Duodenal mucosa (tissue), 2 donors: ENCODE measurements at regions not wholly inside any gene's neighbourhood (a gene's known extent, or its start where the extent isn't known, plus 50 kb on each side); places are given as distances from the start of the nearest gene placed in this dataset.

Experiments
- H3K27ac ChIP-seq: one replicate; pipeline ENCODE4 v1.7.0; 2013; ENCODE audit warnings: low read depth, low read length
- H3K27me3 ChIP-seq, 2 donors: one replicate each; pipeline ENCODE4 v1.7.0; 2013; ENCODE audit warnings: low read length in 2 of 2, control low read depth in 1 of 2; ENCODE audit not compliant: insufficient read depth in 2 of 2, control insufficient read depth in 1 of 2
- H3K36me3 ChIP-seq, 2 donors: one replicate each; pipeline ENCODE4 v1.7.0; 2013; ENCODE audit warnings: low read length in 2 of 2, control low read depth in 1 of 2; ENCODE audit not compliant: insufficient read depth in 2 of 2, control insufficient read depth in 1 of 2
- H3K4me1 ChIP-seq, 2 donors: one replicate each; pipeline ENCODE4 v1.7.0; 2013; ENCODE audit warnings: low read length in 2 of 2, control low read depth in 1 of 2; ENCODE audit not compliant: insufficient read depth in 2 of 2, control insufficient read depth in 1 of 2
- H3K4me3 ChIP-seq, 2 donors: one replicate each; pipeline ENCODE4 v1.7.0; 2013; ENCODE audit warnings: low read length in 2 of 2, low read depth in 1 of 2
- H3K9ac ChIP-seq, 2 donors: one replicate each; pipeline ENCODE4 v1.7.0; 2013; ENCODE audit warnings: low read length in 2 of 2, low read depth in 1 of 2
- H3K9me3 ChIP-seq, 2 donors: one replicate each; pipeline ENCODE4 v1.7.0; 2013; ENCODE audit warnings: low read length in 2 of 2, control low read depth in 1 of 2; ENCODE audit not compliant: control insufficient read depth in 1 of 2

- H3K27ac ChIP-seq = no peak overlapping the region
- H3K4me1 ChIP-seq = peaks cover 0 to 9% of the 10 kb centered on the region in 2 donors
- H3K9ac ChIP-seq = no peak overlapping the region
- H3K4me3 ChIP-seq = no peak overlapping the region
- H3K9me3 ChIP-seq = no peaks in the 10 kb centered on the region
- H3K27me3 ChIP-seq = no peaks in the 10 kb centered on the region
- no peaks in the 10 kb centered on the region for H3K36me3 ChIP-seq
These were observed 98.1 kb upstream of the KIRREL3 start for GRCh38 chr11:127098684-127099083.

- Histone ChIP-seq H3K9me3 (no peaks in the 10 kb centered on the region), H3K27me3 (no peaks in the 10 kb centered on the region), H3K36me3 (no peaks in the 10 kb centered on the region), H3K4me1 (no peaks in the 10 kb centered on the region), H3K4me3 (no peak overlapping the region), H3K27ac (no peak overlapping the region), H3K9ac (no peak overlapping the region)
These were observed 80.2 kb upstream of the KIRREL3 start for GRCh38 chr11:127080735-127081134.

- H3K9ac ChIP-seq = no peak overlapping the region
- H3K27me3 ChIP-seq = no peaks in the 10 kb centered on the region
- no peaks in the 10 kb centered on the region for H3K4me1 ChIP-seq
- H3K27ac ChIP-seq = no peak overlapping the region
- no peaks in the 10 kb centered on the region for H3K9me3 ChIP-seq
- H3K4me3 ChIP-seq = no peak overlapping the region
- no peaks in the 10 kb centered on the region for H3K36me3 ChIP-seq
These were observed 75.2 kb upstream of the KIRREL3 start for GRCh38 chr11:127075758-127076157.

GRCh38 chr11:127074151-127074761 lies 73.7 kb upstream of the KIRREL3 start:
- H3K27me3 ChIP-seq = no peaks in the 10 kb centered on the region
- H3K9ac ChIP-seq = no peak overlapping the region
- H3K27ac ChIP-seq = no peak overlapping the region
- H3K4me3 ChIP-seq = no peak overlapping the region
- H3K36me3 ChIP-seq = no peaks in the 10 kb centered on the region
- H3K4me1 ChIP-seq = no peaks in the 10 kb centered on the region
- no peaks in the 10 kb centered on the region for H3K9me3 ChIP-seq

- Histone ChIP-seq H3K4me3 (no peak overlapping the region), H3K27ac (no peak overlapping the region), H3K9ac (no peak overlapping the region), H3K9me3 (no peaks in the 10 kb centered on the region), H3K36me3 (no peaks in the 10 kb centered on the region), H3K4me1 (no peaks in the 10 kb centered on the region), H3K27me3 (no peaks in the 10 kb centered on the region)
These were observed 73.1 kb upstream of the KIRREL3 start for GRCh38 chr11:127073621-127074020.

GRCh38 chr11:127071606-127072005 lies 71.0 kb upstream of the KIRREL3 start:
- H3K36me3 ChIP-seq = no peaks in the 10 kb centered on the region
- no peaks in the 10 kb centered on the region for H3K27me3 ChIP-seq
- no peaks in the 10 kb centered on the region for H3K4me1 ChIP-seq
- H3K27ac ChIP-seq = no peak overlapping the region
- H3K4me3 ChIP-seq = no peak overlapping the region
- no peak overlapping the region for H3K9ac ChIP-seq
- H3K9me3 ChIP-seq = no peaks in the 10 kb centered on the region

- Histone ChIP-seq H3K9me3 (no peaks in the 10 kb centered on the region), H3K4me1 (no peaks in the 10 kb centered on the region), H3K36me3 (no peaks in the 10 kb centered on the region), H3K9ac (no peak overlapping the region), H3K27me3 (no peaks in the 10 kb centered on the region), H3K27ac (no peak overlapping the region), H3K4me3 (no peak overlapping the region)
These were observed 70.2 kb upstream of the KIRREL3 start for GRCh38 chr11:127070808-127071207.

GRCh38 chr11:127066401-127067090 lies 66.0 kb upstream of the KIRREL3 start:
- no peaks in the 10 kb centered on the region for H3K9me3 ChIP-seq

GRCh38 chr11:127063241-127063640 lies 62.7 kb upstream of the KIRREL3 start:
- H3K27me3 ChIP-seq = no peaks in the 10 kb centered on the region

More at GRCh38 chr11:127066401-127067090, 66.0 kb upstream of the KIRREL3 start:
- Histone ChIP-seq H3K9ac (no peak overlapping the region), H3K4me3 (no peak overlapping the region), H3K36me3 (no peaks in the 10 kb centered on the region), H3K4me1 (no peaks in the 10 kb centered on the region), H3K27me3 (no peaks in the 10 kb centered on the region), H3K27ac (no peak overlapping the region)

GRCh38 chr11:127061947-127062346 lies 61.4 kb upstream of the KIRREL3 start:
- Histone ChIP-seq H3K4me3 (no peak overlapping the region), H3K27ac (no peak overlapping the region), H3K9me3 (no peaks in the 10 kb centered on the region), H3K9ac (no peak overlapping the region), H3K4me1 (no peaks in the 10 kb centered on the region), H3K36me3 (no peaks in the 10 kb centered on the region), H3K27me3 (no peaks in the 10 kb centered on the region)

More at GRCh38 chr11:127063241-127063640, 62.7 kb upstream of the KIRREL3 start:
- H3K4me1 ChIP-seq = no peaks in the 10 kb centered on the region
- no peak overlapping the region for H3K4me3 ChIP-seq
- H3K27ac ChIP-seq = no peak overlapping the region
- no peaks in the 10 kb centered on the region for H3K36me3 ChIP-seq
- no peaks in the 10 kb centered on the region for H3K9me3 ChIP-seq
- no peak overlapping the region for H3K9ac ChIP-seq
